B cell (primary cell): ENCODE measurements at regions not wholly inside any gene's neighbourhood (a gene's known extent, or its start where the extent isn't known, plus 50 kb on each side); places are given as distances from the start of the nearest gene placed in this dataset.

Experiments
- EZH2 ChIP-seq: IDR thresholded peaks from 2 replicates; pipeline ENCODE4 v1.6.1; 2012; ENCODE audit warnings: borderline replicate concordance, low read depth, mild to moderate bottlenecking, moderate library complexity, low read length; ENCODE audit not compliant: insufficient read depth, poor library complexity, severe bottlenecking
- TF ChIP-seq, protein P1 (sequence below): fragments of 200-600 bp; IDR thresholded peaks from one replicate; pipeline ENCODE4 v1.8.0; 2022; ENCODE audit warnings: antibody characterized with exemption, mild to moderate bottlenecking

DNA sequence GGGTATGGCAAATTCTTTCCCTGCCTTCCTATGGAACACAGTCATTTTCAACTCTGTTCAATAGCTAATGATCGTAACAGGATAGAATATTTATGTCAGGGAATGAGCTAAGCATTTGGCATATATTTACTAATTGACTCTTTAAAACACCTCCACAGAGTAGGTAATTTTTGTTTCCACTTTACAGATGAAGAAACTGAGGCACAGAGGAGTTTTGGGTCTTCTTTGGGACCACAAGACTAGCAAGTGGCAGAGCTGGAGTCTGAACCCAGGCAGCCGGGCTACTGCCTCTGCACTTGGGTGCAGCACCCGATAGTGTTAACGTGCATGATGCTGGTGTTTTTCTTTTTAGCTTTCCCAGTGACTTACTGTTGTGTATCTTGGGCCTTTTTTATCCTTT is 384.0 kb downstream of the SFMBT2 start:
- TF ChIP-seq EZH2, result no peak
- TF ChIP-seq, protein P1, sequence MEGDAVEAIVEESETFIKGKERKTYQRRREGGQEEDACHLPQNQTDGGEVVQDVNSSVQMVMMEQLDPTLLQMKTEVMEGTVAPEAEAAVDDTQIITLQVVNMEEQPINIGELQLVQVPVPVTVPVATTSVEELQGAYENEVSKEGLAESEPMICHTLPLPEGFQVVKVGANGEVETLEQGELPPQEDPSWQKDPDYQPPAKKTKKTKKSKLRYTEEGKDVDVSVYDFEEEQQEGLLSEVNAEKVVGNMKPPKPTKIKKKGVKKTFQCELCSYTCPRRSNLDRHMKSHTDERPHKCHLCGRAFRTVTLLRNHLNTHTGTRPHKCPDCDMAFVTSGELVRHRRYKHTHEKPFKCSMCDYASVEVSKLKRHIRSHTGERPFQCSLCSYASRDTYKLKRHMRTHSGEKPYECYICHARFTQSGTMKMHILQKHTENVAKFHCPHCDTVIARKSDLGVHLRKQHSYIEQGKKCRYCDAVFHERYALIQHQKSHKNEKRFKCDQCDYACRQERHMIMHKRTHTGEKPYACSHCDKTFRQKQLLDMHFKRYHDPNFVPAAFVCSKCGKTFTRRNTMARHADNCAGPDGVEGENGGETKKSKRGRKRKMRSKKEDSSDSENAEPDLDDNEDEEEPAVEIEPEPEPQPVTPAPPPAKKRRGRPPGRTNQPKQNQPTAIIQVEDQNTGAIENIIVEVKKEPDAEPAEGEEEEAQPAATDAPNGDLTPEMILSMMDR, result no peak
